NCI-H1417 treated with DMSO at 0.1 percent for 48 hours (cell line): ENCODE measurements at regions not wholly inside any gene's neighbourhood (a gene's known extent, or its start where the extent isn't known, plus 50 kb on each side); places are given as distances from the start of the nearest gene placed in this dataset.

Experiments used
- DNase-seq: peaks from one replicate; lab custom pipeline; 2025; lab: John Stamatoyannopoulos, UW

- no peak for DNase-seq
These were observed 614.8 kb downstream of the ZIC1 start for GRCh38 chr3:148023994-148024393.

DNA sequence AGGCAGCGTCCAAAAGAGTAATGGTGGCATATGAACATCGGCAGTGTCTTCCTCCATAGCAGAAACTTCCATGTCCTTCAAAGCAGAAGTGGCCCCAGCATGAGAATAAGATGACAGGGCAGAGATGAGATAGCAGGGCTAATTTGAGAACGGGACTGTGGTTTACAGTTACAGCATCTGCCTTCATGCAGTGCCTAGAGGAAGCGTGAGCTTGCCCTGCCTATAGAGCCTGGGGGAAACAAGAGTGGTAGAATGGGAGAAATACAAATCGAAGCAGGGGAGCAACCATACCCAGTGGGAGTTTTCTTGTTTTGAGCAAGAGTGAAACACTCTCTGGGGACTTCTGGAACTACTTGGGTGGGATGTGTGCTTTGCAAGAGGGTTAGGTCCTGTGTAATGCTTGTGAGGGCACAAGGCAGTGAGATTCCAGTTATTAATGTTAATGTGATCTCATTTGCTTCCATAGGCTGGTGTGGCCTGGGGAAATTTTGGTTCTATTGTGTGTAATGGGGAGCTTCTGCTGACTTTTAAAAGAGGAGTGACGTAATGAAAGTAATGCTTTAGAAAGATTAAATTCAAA lies 616.9 kb downstream of the ZIC1 start:
- DNase-seq: no peak

- DNase-seq: no peak
These were observed 621.8 kb downstream of the ZIC1 start for GRCh38 chr3:148030975-148031374.

- no peak for DNase-seq
These were observed 625.2 kb downstream of the ZIC1 start for GRCh38 chr3:148034353-148034752.

- no peak for DNase-seq
These were observed 627.2 kb downstream of the ZIC1 start for GRCh38 chr3:148036331-148036876.

DNA sequence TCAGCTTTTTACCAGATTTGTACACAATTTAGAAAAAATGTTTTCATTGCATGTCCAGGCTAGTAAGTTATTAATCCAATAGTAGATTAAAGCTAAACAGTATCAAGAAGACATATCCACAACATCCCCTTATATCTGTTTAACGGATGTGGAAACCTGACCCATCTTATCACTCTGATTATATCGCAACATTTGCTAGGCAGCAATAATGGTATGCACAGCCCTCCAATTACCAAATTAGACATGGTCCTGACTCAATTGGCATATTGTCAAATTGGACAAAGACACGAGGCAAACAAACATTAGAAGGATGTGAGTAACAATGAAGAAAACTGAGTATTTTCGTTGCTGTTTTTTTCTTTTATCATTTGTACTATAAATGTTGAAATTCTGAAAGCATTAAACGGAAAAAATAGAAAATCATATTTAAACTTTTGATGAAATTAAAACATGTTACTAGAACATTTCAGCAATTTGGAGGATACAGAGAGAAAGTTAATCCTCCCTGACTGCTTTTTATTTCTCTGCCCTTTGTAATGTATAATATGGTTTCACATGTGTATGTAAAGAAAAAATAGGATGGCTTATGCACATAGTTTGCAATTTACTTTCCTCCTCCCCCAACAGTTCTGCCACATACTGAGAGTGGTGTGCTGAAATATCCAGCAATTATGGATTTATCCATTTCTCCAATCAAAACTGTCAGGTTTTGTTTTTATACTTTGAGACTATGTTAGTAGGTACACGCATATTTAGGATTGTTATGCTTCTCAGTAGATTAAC lies 633.7 kb downstream of the ZIC1 start:
- no peak for DNase-seq

DNA sequence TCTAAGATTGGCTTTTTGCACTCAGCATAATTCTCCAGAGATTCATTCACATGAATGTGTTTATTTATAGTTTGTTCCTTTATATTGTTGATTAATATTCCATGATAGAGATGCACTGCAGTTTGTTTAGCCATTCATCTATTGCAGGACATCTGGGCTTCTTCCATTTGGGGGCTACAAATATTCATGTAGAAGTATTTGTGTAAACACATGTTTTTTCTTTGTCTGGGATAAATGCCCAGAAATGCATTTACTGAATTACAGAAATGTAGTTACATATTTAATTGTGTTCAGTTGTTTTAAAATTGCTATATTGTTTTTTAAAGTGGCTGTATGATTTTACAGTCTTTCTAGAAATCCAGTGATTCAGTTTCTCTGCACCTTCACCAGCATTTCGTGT lies 635.0 kb downstream of the ZIC1 start:
- no peak for DNase-seq

GRCh38 chr3:148054999-148055398 lies 642.7 kb upstream of the AGTR1 start:
- no peak for DNase-seq

GRCh38 chr3:148062590-148062989 lies 635.1 kb upstream of the AGTR1 start:
- DNase-seq: no peak

- DNase-seq: no peak
These were observed 630.9 kb upstream of the AGTR1 start for GRCh38 chr3:148066802-148067201.

GRCh38 chr3:148068466-148068865 lies 629.2 kb upstream of the AGTR1 start:
- DNase-seq: no peak

GRCh38 chr3:148070041-148070440 lies 627.7 kb upstream of the AGTR1 start:
- no peak for DNase-seq

- DNase-seq: no peak
These were observed 623.8 kb upstream of the AGTR1 start for GRCh38 chr3:148073721-148074456.

DNA sequence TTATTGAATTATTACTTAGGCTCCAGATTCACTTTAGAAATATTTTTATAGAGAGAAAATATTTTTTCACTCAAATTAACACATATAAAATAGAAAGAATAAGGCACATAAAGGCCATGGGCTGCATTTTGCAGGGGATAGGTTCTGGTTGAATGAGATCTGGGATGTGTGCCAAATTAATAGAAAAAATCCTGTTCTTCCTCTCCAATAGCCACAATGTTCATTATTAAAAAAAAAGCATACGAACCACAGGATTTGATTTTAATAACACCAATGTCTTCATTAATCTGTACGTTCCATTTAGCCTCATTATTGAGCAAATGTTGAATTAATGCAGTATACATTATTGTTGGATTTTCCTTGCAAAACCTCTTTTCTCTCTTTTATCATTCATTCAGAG lies 622.8 kb upstream of the AGTR1 start:
- DNase-seq: peak; percentile 32

DNA sequence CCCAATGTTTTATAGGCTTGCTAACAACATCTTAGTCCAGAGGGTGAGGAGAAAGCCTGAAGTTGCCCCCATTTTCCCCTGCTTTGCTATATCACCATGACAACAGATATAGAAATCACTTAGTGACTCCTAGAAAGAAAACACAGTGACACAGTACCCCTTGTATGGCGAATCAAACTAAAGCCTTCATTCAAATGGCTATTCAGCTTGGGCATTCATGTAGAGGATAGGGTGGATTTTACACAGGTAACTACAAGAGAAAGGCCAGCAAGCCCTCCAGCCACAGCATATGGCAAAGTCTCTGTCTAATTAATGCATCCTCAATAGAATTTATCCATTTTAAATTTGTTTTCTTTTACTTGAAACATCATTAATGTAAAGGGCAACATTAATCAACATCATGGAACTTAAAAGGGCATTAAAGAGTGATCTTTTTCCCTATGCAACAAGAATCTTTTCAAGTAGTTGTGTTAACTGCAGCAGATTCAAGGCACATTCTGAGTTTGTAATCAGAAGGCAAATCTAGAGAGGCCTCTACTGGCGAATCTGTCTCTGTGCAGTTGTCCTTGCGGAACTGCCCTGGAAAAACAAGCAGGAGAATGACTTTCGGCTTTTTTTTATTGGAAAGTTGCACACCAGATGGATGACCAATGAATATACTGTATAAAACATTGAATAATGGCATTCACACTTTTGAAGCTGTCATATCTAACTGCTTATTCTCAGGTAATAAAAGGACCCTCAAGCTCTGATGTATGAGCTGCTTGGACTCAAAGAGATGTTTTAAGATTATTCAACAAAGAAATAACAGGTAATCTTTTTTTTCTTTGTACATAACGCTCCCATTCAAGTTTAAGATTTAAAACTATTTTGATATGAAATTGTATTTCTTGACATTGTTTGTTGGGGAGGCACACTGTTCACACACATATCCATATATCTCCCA lies 621.7 kb upstream of the AGTR1 start:
- no peak for DNase-seq

GRCh38 chr3:148077318-148077923 lies 620.3 kb upstream of the AGTR1 start:
- DNase-seq: no peak

GRCh38 chr3:148077965-148078364 lies 619.7 kb upstream of the AGTR1 start:
- DNase-seq: no peak

DNA sequence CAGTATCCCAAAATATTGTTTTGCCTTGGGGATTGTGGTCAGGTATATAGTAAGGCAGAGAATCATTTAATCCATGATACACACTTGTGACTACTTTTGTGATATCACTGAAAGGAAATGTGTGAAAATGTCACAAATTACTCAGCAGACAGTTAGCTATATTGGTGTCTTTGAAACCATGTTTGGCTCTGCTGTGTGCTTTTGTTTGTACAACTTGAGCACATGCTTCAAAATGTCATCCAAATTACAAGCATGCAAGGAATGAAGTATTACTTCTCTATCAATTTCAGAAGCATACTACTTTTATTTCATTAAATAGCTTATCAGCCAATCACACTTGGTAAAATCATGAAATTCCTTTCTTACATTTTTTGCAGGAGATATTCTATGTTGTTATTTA lies 619.0 kb upstream of the AGTR1 start:
- no peak for DNase-seq

GRCh38 chr3:148079370-148079769 lies 618.3 kb upstream of the AGTR1 start:
- no peak for DNase-seq

DNA sequence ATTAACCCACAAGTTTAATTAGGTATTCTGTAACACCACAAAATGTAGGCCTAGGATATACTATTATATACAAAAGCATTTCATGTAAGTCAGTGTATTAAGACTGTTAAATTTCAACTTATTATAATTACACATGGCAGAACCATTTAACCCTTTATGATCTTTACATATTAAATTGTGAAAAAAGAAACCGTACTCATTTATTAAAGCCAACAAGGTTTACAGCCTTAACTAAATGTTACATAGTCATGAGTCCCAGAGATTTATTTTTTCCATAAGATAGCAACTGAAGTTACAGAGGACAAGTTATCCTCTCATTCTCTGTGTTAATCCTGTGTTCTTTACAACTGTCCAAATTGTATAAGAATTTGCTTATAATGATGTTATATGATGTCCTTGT lies 615.8 kb upstream of the AGTR1 start:
- no peak for DNase-seq

- no peak for DNase-seq
These were observed 615.0 kb upstream of the AGTR1 start for GRCh38 chr3:148082506-148083280.
